H9 (cell line): ENCODE measurements at regions not wholly inside any gene's neighbourhood (a gene's known extent, or its start where the extent isn't known, plus 50 kb on each side); places are given as distances from the start of the nearest gene placed in this dataset.

Source experiments
- DNase-seq: peaks from one replicate; pipeline ENCODE4 v3.0.0-alpha.2; 2017
- H2AFZ ChIP-seq: one replicate; pipeline ENCODE4 v1.6.1; 2013; ENCODE audit warnings: mild to moderate bottlenecking, low read length, control low read depth, moderate library complexity
- H2AK5ac ChIP-seq: 2 replicates; pipeline ENCODE4 v1.6.1; 2013; ENCODE audit warnings: low read length, control low read depth, mixed read lengths; ENCODE audit not compliant: insufficient read length
- H2BK120ac ChIP-seq: one replicate; pipeline ENCODE4 v1.6.1; 2013; ENCODE audit warnings: low read depth, mild to moderate bottlenecking, low read length, control low read depth, inconsistent platforms; ENCODE audit not compliant: poor library complexity, severe bottlenecking
- H2BK12ac ChIP-seq: 2 replicates; pipeline ENCODE4 v1.6.1; 2013; ENCODE audit warnings: low read length, control low read depth, mixed read lengths, low read depth; ENCODE audit not compliant: insufficient read length
- H2BK15ac ChIP-seq: 2 replicates; pipeline ENCODE4 v1.6.1; 2013; ENCODE audit warnings: low read depth, low read length, control low read depth
- H2BK20ac ChIP-seq: one replicate; pipeline ENCODE4 v1.6.1; 2013; ENCODE audit warnings: low read depth, mild to moderate bottlenecking, low read length, control low read depth, inconsistent platforms; ENCODE audit not compliant: poor library complexity, severe bottlenecking
- H2BK5ac ChIP-seq: 2 replicates; pipeline ENCODE4 v1.6.1; 2013; ENCODE audit warnings: low read length, control low read depth, mixed read lengths; ENCODE audit not compliant: insufficient read length
- H3K14ac ChIP-seq: 2 replicates; pipeline ENCODE4 v1.6.1; 2013; ENCODE audit warnings: low read length, control low read depth; ENCODE audit not compliant: insufficient read depth
- H3K18ac ChIP-seq: 2 replicates; pipeline ENCODE4 v1.6.1; 2013; ENCODE audit warnings: low read depth, mild to moderate bottlenecking, mixed read lengths, low read length, control low read depth; ENCODE audit not compliant: insufficient read length
- H3K23ac ChIP-seq: 2 replicates; pipeline ENCODE4 v1.6.1; 2013; ENCODE audit warnings: low read length, control low read depth, mixed read lengths, low read depth; ENCODE audit not compliant: insufficient read length
- H3K23me2 ChIP-seq: 2 replicates; pipeline ENCODE4 v1.6.1; 2013; ENCODE audit warnings: low read depth, mild to moderate bottlenecking, mixed read lengths, low read length, control low read depth; ENCODE audit not compliant: insufficient read length, poor library complexity, severe bottlenecking
- H3K27ac ChIP-seq: 2 replicates; pipeline ENCODE4 v1.5.1; 2013; ENCODE audit warnings: low read length, control low read depth, mixed read lengths, low read depth; ENCODE audit not compliant: insufficient read length
- H3K27me3 ChIP-seq: 2 replicates; pipeline ENCODE4 v1.6.1; 2013; ENCODE audit warnings: low read length, control low read depth, inconsistent platforms; ENCODE audit not compliant: insufficient read depth
- H3K4ac ChIP-seq: 2 replicates; pipeline ENCODE4 v1.6.1; 2013; ENCODE audit warnings: low read depth, mild to moderate bottlenecking, control low read depth, inconsistent platforms, low read length, moderate library complexity
- H3K4me1 ChIP-seq: 2 replicates; pipeline ENCODE4 v1.6.1; 2013; ENCODE audit warnings: low read length, control low read depth, inconsistent platforms; ENCODE audit not compliant: insufficient read depth
- H3K4me2 ChIP-seq: 2 replicates; pipeline ENCODE4 v1.6.1; 2013; ENCODE audit warnings: low read length, control low read depth, mixed read lengths; ENCODE audit not compliant: insufficient read length, insufficient read depth
- H3K56ac ChIP-seq: 2 replicates; pipeline ENCODE4 v1.6.1; 2013; ENCODE audit warnings: low read depth, mild to moderate bottlenecking, mixed read lengths, low read length, control low read depth; ENCODE audit not compliant: insufficient read length
- H3K79me1 ChIP-seq: 2 replicates; pipeline ENCODE4 v1.6.1; 2013; ENCODE audit warnings: low read depth, mild to moderate bottlenecking, moderate library complexity, low read length, control low read depth, inconsistent platforms; ENCODE audit not compliant: insufficient read depth, poor library complexity, severe bottlenecking
- H3K79me2 ChIP-seq: 2 replicates; pipeline ENCODE4 v1.6.1; 2013; ENCODE audit warnings: low read length, control low read depth, inconsistent platforms; ENCODE audit not compliant: insufficient read depth
- H3K9ac ChIP-seq: 2 replicates; pipeline ENCODE4 v1.6.1; 2013; ENCODE audit warnings: low read length, control low read depth, mixed read lengths; ENCODE audit not compliant: insufficient read length; ENCODE audit errors: extremely low read depth
- H3K9me3 ChIP-seq: one replicate; pipeline ENCODE4 v1.6.1; 2013; ENCODE audit warnings: low read depth, low read length, inconsistent platforms; ENCODE audit not compliant: control insufficient read depth
- H3T11ph ChIP-seq: one replicate; pipeline ENCODE4 v1.6.1; 2013; ENCODE audit warnings: mild to moderate bottlenecking, low read length, control low read depth, inconsistent platforms
- H4K20me1 ChIP-seq: one replicate; pipeline ENCODE4 v1.6.1; 2013; ENCODE audit not compliant: control insufficient read depth, insufficient read length, insufficient read depth
- H4K5ac ChIP-seq: 2 replicates; pipeline ENCODE4 v1.6.1; 2013; ENCODE audit warnings: low read depth, mild to moderate bottlenecking, mixed read lengths, low read length, control low read depth; ENCODE audit not compliant: insufficient read length
- H4K8ac ChIP-seq: replicated peaks from 2 replicates; pipeline ENCODE4 v1.6.1; 2013; ENCODE audit warnings: low read length, control low read depth, mixed read lengths, low read depth; ENCODE audit not compliant: insufficient read length
- H4K91ac ChIP-seq: 2 replicates; pipeline ENCODE4 v1.6.1; 2013; ENCODE audit warnings: low read depth, mild to moderate bottlenecking, moderate library complexity, mixed read lengths, low read length, control low read depth; ENCODE audit not compliant: insufficient read length
- H3K27ac Mint-ChIP-seq, 3 experiments: 2 replicates in 2 of 3; 3 replicates in 1 of 3; pipeline ENCODE4 v1.8.0; 2020 to 2021; ENCODE audit warnings: mixed read lengths in 3 of 3, mild to moderate bottlenecking in 1 of 3, moderate library complexity in 1 of 3
- H3K27me3 Mint-ChIP-seq: 2 replicates; pipeline ENCODE4 v1.8.0; 2021; ENCODE audit warnings: low read depth, mild to moderate bottlenecking, moderate library complexity, mixed read lengths
- H3K36me3 Mint-ChIP-seq, 3 experiments: 2 replicates in 2 of 3; 3 replicates in 1 of 3; pipeline ENCODE4 v1.8.0; 2020 to 2021; ENCODE audit warnings: low read depth in 3 of 3, mixed read lengths in 3 of 3; ENCODE audit not compliant: insufficient read depth in 1 of 3
- H3K4me1 Mint-ChIP-seq, 2 experiments: 2 replicates each; pipeline ENCODE4 v1.8.0; 2020; ENCODE audit warnings: mixed read lengths in 2 of 2
- H3K4me3 Mint-ChIP-seq, 2 experiments: 2 replicates in 1 of 2; 3 replicates in 1 of 2; pipeline ENCODE4 v1.8.0; 2020 to 2021; ENCODE audit warnings: mild to moderate bottlenecking in 2 of 2, mixed read lengths in 2 of 2, moderate library complexity in 1 of 2
- H3K9me3 Mint-ChIP-seq, 2 experiments: 2 replicates in 1 of 2; 3 replicates in 1 of 2; pipeline ENCODE4 v1.8.0; 2020; ENCODE audit warnings: mild to moderate bottlenecking in 2 of 2, mixed read lengths in 2 of 2, moderate library complexity in 1 of 2
- WGBS: extraction: QIAGEN DNeasy Blood & Tissue Kit; methylation state at CpG from one replicate; pipeline ENCODE4 v1.1.7; 2013; ENCODE audit warnings: missing lambda C conversion rate, low lambda C conversion rate, mixed read lengths; ENCODE audit not compliant: insufficient read length; ENCODE audit errors: extremely low coverage; 5-methylcytosine and 5-hydroxymethylcytosine counted together
- TF ChIP-seq, protein P1 (sequence below): fragments of 200-600 bp; sonication (generic); conservative IDR thresholded peaks from 3 replicates; pipeline ENCODE4 v1.8.0; 2021; ENCODE audit warnings: antibody characterized with exemption, mild to moderate bottlenecking

DNA sequence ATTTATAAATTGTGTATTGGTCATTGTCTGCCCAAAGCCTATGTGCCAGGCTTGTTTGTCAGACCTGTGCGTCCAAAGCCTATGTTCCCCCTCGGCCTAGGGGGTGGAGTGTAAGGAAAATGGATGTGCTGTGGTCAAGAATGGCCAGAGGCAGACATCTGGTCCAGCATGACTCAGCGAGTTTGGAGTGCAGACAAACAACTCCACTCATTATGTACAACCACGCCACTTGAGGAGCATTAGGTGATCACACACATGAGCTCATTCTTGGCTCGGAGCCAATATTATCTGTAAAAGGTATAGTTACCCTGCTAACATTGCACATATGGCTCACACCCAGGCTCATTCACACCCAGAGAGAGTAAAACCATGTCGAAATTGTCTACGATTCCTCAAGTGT is 1047.6 kb upstream of the ADGRL4 start:
- H2BK120ac ChIP-seq = no peak overlapping the region
- no peak overlapping the region for H2BK12ac ChIP-seq
- H2BK20ac ChIP-seq = no peak overlapping the region
- no peaks in the 10 kb centered on the region for H3K79me2 ChIP-seq
- H3K23ac ChIP-seq = no peak overlapping the region
- no peaks in the 10 kb centered on the region for H3K79me1 ChIP-seq
- no peaks in the 10 kb centered on the region for H3K9me3 ChIP-seq
- TF ChIP-seq, protein P1, sequence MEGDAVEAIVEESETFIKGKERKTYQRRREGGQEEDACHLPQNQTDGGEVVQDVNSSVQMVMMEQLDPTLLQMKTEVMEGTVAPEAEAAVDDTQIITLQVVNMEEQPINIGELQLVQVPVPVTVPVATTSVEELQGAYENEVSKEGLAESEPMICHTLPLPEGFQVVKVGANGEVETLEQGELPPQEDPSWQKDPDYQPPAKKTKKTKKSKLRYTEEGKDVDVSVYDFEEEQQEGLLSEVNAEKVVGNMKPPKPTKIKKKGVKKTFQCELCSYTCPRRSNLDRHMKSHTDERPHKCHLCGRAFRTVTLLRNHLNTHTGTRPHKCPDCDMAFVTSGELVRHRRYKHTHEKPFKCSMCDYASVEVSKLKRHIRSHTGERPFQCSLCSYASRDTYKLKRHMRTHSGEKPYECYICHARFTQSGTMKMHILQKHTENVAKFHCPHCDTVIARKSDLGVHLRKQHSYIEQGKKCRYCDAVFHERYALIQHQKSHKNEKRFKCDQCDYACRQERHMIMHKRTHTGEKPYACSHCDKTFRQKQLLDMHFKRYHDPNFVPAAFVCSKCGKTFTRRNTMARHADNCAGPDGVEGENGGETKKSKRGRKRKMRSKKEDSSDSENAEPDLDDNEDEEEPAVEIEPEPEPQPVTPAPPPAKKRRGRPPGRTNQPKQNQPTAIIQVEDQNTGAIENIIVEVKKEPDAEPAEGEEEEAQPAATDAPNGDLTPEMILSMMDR = no peak
- Mint-ChIP-seq H3K4me3 (no peak overlapping the region), H3K27ac (no peak overlapping the region), H3K36me3 (peaks cover 0 to 8% (median 4%) of the 10 kb centered on the region in 3 experiments; a peak in 3 of 7 replicates), H3K4me1 (no peaks in the 10 kb centered on the region), H3K9me3 (peaks cover 0 to 8% of the 10 kb centered on the region in 2 experiments; a peak in 4 of 5 replicates), H3K27me3 (no peaks in the 10 kb centered on the region; the same call in 1 of the 2 replicates)
- no CpG with 5 or more reads among the region's 7 CpGs for WGBS
- no peak overlapping the region for H3K14ac ChIP-seq
- no peak overlapping the region for H3T11ph ChIP-seq
- no peak overlapping the region for H4K5ac ChIP-seq
- H3K4me1 ChIP-seq = no peaks in the 10 kb centered on the region
- no peak overlapping the region for H3K56ac ChIP-seq
- no peak overlapping the region for H3K9ac ChIP-seq
- no peak overlapping the region for H3K18ac ChIP-seq
- H2AK5ac ChIP-seq = no peak overlapping the region
- no peak overlapping the region for H4K8ac ChIP-seq
- no peak overlapping the region for H3K4ac ChIP-seq
- H3K23me2 ChIP-seq = no peaks in the 10 kb centered on the region
- H2BK5ac ChIP-seq = no peak overlapping the region
- DNase-seq = no peak
- H3K27ac ChIP-seq = no peak overlapping the region
- H2BK15ac ChIP-seq = no peak overlapping the region
- H4K20me1 ChIP-seq = no peaks in the 10 kb centered on the region
- no peaks in the 10 kb centered on the region for H3K27me3 ChIP-seq
- H4K91ac ChIP-seq = no peak overlapping the region
- H2AFZ ChIP-seq = no peak overlapping the region
- H3K4me2 ChIP-seq = no peak overlapping the region
